ENCODE measurements at regions not wholly inside any gene's neighbourhood (a gene's known extent, or its start where the extent isn't known, plus 50 kb on each side); places are given as distances from the start of the nearest gene placed in this dataset.
A peak's percentile ranks its signal among the peaks of the same experiment; 100 is the strongest.
"Not testable (repeated sequence)": the region's sequence is repeated elsewhere in the genome, so short reads cannot be mapped to it uniquely, and the experiment has no call there.

GRCh38 chr5:174916924-174917323 is 192.5 kb downstream of the MSX2 start:
- H3K4me1 ChIP-seq (ENCODE audit: insufficient read depth, low read length); H3K4me1 Mint-ChIP-seq; CTCF ChIA-PET: not testable (repeated sequence)

GRCh38 chr5:174916227-174916626 is 191.8 kb downstream of the MSX2 start:
- Histone ChIP-seq H3K4me1 (ENCODE audit: insufficient read depth, low read length) (no peaks in the 10 kb centered on the region), H3K4me3 (ENCODE audit: low read length) (no peak overlapping the region), H3K36me3 (ENCODE audit: insufficient read depth, low read length) (no peaks in the 10 kb centered on the region), H3K27me3 (ENCODE audit: insufficient read depth, low read length, poor library complexity, severe bottlenecking) (no peaks in the 10 kb centered on the region), H3K27ac (ENCODE audit: low read depth, low read length) (no peak overlapping the region), H3K9me3 (ENCODE audit: low read length) (no peaks in the 10 kb centered on the region)
- Mint-ChIP-seq H3K36me3 (no peaks in the 10 kb centered on the region), H3K9me3 (peaks cover 0 to 4% (median 0%) of the 10 kb centered on the region in 5 donors), H3K4me3 (no peak overlapping the region), H3K27me3 (peaks cover 6 to 11% of the 10 kb centered on the region in 2 donors), H3K27ac (no peak overlapping the region), H3K4me1 (peaks cover 0 to 5% (median 5%) of the 10 kb centered on the region in 3 donors)
- ChIA-PET CTCF (no interaction called here), POLR2A (no interaction called here)
- no peak for DNase-seq

More at GRCh38 chr5:174916924-174917323, 192.5 kb downstream of the MSX2 start:
- H3K27me3 Mint-ChIP-seq; H3K36me3 Mint-ChIP-seq; H3K36me3 ChIP-seq (ENCODE audit: insufficient read depth, low read length); H3K9me3 Mint-ChIP-seq; H3K9me3 ChIP-seq (ENCODE audit: low read length); H3K27me3 ChIP-seq (ENCODE audit: insufficient read depth, low read length, poor library complexity, severe bottlenecking); H3K4me3 ChIP-seq (ENCODE audit: low read length); DNase-seq; H3K4me3 Mint-ChIP-seq; H3K27ac Mint-ChIP-seq; H3K27ac ChIP-seq (ENCODE audit: low read depth, low read length); POLR2A ChIA-PET: not testable (repeated sequence)

- Mint-ChIP-seq H3K36me3 (no peaks in the 10 kb centered on the region), H3K4me1 (peaks cover 0 to 2% (median 0%) of the 10 kb centered on the region in 3 donors), H3K9me3 (peaks cover 0 to 3% (median 2%) of the 10 kb centered on the region in 5 donors), H3K27ac (no peak overlapping the region), H3K4me3 (no peak overlapping the region), H3K27me3 (peaks cover 11 to 13% of the 10 kb centered on the region in 2 donors)
- Histone ChIP-seq H3K4me1 (ENCODE audit: insufficient read depth, low read length) (no peaks in the 10 kb centered on the region), H3K27ac (ENCODE audit: low read depth, low read length) (no peak overlapping the region), H3K36me3 (ENCODE audit: insufficient read depth, low read length) (no peaks in the 10 kb centered on the region), H3K9me3 (ENCODE audit: low read length) (no peaks in the 10 kb centered on the region), H3K27me3 (ENCODE audit: insufficient read depth, low read length, poor library complexity, severe bottlenecking) (no peaks in the 10 kb centered on the region), H3K4me3 (ENCODE audit: low read length) (no peak overlapping the region)
- ChIA-PET POLR2A (no interaction called here), CTCF (no interaction called here)
- DNase-seq, result no peak
These were observed 186.7 kb downstream of the MSX2 start for GRCh38 chr5:174911118-174911517.

DNA sequence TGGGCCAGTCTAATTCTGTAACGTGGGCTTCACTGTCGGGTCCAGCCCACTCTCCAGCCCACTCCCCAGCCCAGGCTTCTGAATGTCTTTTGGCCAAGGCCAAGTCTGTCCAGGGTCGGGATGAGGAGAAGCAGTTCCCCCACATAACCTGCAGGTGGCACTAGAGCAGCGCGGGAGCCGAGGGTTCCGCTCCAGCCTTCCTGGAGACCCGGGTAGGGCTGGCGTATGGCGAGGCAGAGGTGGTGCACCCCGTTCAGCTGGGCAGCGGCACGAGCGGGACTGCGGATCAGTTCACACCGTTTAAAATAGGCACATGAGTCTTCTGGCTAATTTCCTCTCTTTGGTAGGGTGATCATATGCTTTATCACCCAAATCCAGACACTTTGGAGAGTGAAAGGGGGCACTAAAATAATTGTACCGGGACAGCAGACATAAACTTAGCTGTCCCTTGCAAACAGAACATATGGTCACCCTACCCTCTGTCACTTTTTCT is 185.9 kb downstream of the MSX2 start:
- peaks cover 0 to 2% (median 0%) of the 10 kb centered on the region in 3 donors for H3K4me1 Mint-ChIP-seq

GRCh38 chr5:174903172-174903732 is 178.9 kb downstream of the MSX2 start:
- Mint-ChIP-seq H3K27me3 (peaks cover 4 to 20% of the 10 kb centered on the region in 2 donors), H3K4me3 (no peak overlapping the region), H3K27ac (no peak overlapping the region), H3K9me3 (peaks cover 0 to 5% (median 1%) of the 10 kb centered on the region in 5 donors), H3K4me1 (no peaks in the 10 kb centered on the region), H3K36me3 (no peaks in the 10 kb centered on the region)
- POLR2A ChIA-PET, result interaction anchor here (0.7 kb wide), 1 partner anchor 11 kb away, joined by 3 read pairs; no protein-coding TSS in a partner anchor
- Histone ChIP-seq H3K4me3 (ENCODE audit: low read length) (no peak overlapping the region), H3K27ac (ENCODE audit: low read depth, low read length) (no peak overlapping the region), H3K9me3 (ENCODE audit: low read length) (no peaks in the 10 kb centered on the region), H3K4me1 (ENCODE audit: insufficient read depth, low read length) (no peaks in the 10 kb centered on the region), H3K27me3 (ENCODE audit: insufficient read depth, low read length, poor library complexity, severe bottlenecking) (no peaks in the 10 kb centered on the region), H3K36me3 (ENCODE audit: insufficient read depth, low read length) (no peaks in the 10 kb centered on the region)
- CTCF ChIA-PET, result no interaction called here
- DNase-seq, result no peak

More for the DNA sequence above, 185.9 kb downstream of the MSX2 start:
- no peaks in the 10 kb centered on the region for H3K36me3 ChIP-seq (ENCODE audit: insufficient read depth, low read length)
- DNase-seq, result peak in 4 of 5 donors; percentile 6 to 21 (median 10)
- no peak overlapping the region for H3K4me3 Mint-ChIP-seq
- no peak overlapping the region for H3K27ac Mint-ChIP-seq
- no peaks in the 10 kb centered on the region for H3K4me1 ChIP-seq (ENCODE audit: insufficient read depth, low read length)
- no peak overlapping the region for H3K4me3 ChIP-seq (ENCODE audit: low read length)
- peaks cover 9 to 20% of the 10 kb centered on the region in 2 donors for H3K27me3 Mint-ChIP-seq
- no peak overlapping the region for H3K27ac ChIP-seq (ENCODE audit: low read depth, low read length)
- no peaks in the 10 kb centered on the region for H3K36me3 Mint-ChIP-seq
- CTCF ChIA-PET, result interaction anchor here (0.9 kb wide), 1 partner anchor 37 kb away, joined by 3 read pairs; no protein-coding TSS in a partner anchor
- POLR2A ChIA-PET, result no interaction called here
- H3K9me3 Mint-ChIP-seq, result peaks cover 0 to 3% (median 2%) of the 10 kb centered on the region in 5 donors
- no peaks in the 10 kb centered on the region for H3K27me3 ChIP-seq (ENCODE audit: insufficient read depth, low read length, poor library complexity, severe bottlenecking)
- H3K9me3 ChIP-seq (ENCODE audit: low read length), result no peaks in the 10 kb centered on the region

DNA sequence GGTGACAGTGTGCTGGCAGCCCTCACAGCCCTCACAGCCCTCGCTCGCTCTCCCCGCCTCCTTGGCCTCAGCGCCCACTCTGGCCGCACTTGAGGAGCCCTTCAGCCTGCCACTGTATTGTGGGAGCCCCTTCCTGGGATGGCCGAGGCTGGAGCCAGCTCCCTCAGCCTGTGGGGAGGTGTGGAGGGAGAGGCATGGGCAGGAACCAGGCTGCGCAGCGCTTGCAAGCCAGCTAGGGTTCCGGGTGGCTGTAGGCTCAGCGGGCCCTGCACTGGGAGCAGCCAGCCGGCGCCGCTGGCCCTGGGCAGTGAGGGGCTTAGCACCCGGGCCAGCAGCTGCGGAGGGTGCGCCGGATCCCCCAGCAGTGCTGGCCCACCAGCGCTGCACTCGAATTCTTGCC is 177.0 kb downstream of the MSX2 start:
- no peaks in the 10 kb centered on the region for H3K36me3 ChIP-seq (ENCODE audit: insufficient read depth, low read length)
- H3K27ac ChIP-seq (ENCODE audit: low read depth, low read length), result no peak overlapping the region
- Mint-ChIP-seq H3K27ac (no peak overlapping the region), H3K4me3 (no peak overlapping the region), H3K9me3 (peaks cover 0 to 5% (median 0%) of the 10 kb centered on the region in 5 donors), H3K27me3 (peaks cover 2 to 15% of the 10 kb centered on the region in 2 donors), H3K36me3 (no peaks in the 10 kb centered on the region), H3K4me1 (no peaks in the 10 kb centered on the region)
- DNase-seq, result no peak
- H3K9me3 ChIP-seq (ENCODE audit: low read length), result no peaks in the 10 kb centered on the region
- ChIA-PET CTCF (no interaction called here), POLR2A (no interaction called here)
- H3K4me1 ChIP-seq (ENCODE audit: insufficient read depth, low read length), result no peaks in the 10 kb centered on the region
- H3K27me3 ChIP-seq (ENCODE audit: insufficient read depth, low read length, poor library complexity, severe bottlenecking), result no peaks in the 10 kb centered on the region
- H3K4me3 ChIP-seq (ENCODE audit: low read length), result no peak overlapping the region

- no peaks in the 10 kb centered on the region for H3K9me3 ChIP-seq (ENCODE audit: low read length)
- Mint-ChIP-seq H3K36me3 (no peaks in the 10 kb centered on the region), H3K4me1 (no peaks in the 10 kb centered on the region), H3K9me3 (peaks cover 0 to 2% (median 0%) of the 10 kb centered on the region in 5 donors), H3K4me3 (no peak overlapping the region), H3K27ac (no peak overlapping the region), H3K27me3 (peaks cover 2 to 9% of the 10 kb centered on the region in 2 donors)
- no peak overlapping the region for H3K4me3 ChIP-seq (ENCODE audit: low read length)
- no peaks in the 10 kb centered on the region for H3K27me3 ChIP-seq (ENCODE audit: insufficient read depth, low read length, poor library complexity, severe bottlenecking)
- ChIA-PET CTCF (no interaction called here), POLR2A (no interaction called here)
- H3K36me3 ChIP-seq (ENCODE audit: insufficient read depth, low read length), result no peaks in the 10 kb centered on the region
- no peak for DNase-seq
- H3K4me1 ChIP-seq (ENCODE audit: insufficient read depth, low read length), result no peaks in the 10 kb centered on the region
- no peak overlapping the region for H3K27ac ChIP-seq (ENCODE audit: low read depth, low read length)
These were observed 176.0 kb downstream of the MSX2 start for GRCh38 chr5:174900240-174900865.

- H3K9me3 Mint-ChIP-seq, result peaks cover 0 to under 1% (median 0%) of the 10 kb centered on the region in 5 donors
- Histone ChIP-seq H3K4me1 (ENCODE audit: insufficient read depth, low read length) (no peaks in the 10 kb centered on the region), H3K4me3 (ENCODE audit: low read length) (no peak overlapping the region), H3K9me3 (ENCODE audit: low read length) (no peaks in the 10 kb centered on the region), H3K27ac (ENCODE audit: low read depth, low read length) (no peak overlapping the region), H3K27me3 (ENCODE audit: insufficient read depth, low read length, poor library complexity, severe bottlenecking) (no peaks in the 10 kb centered on the region), H3K36me3 (ENCODE audit: insufficient read depth, low read length) (no peaks in the 10 kb centered on the region)
- no peaks in the 10 kb centered on the region for H3K36me3 Mint-ChIP-seq
- CTCF ChIA-PET, result no interaction called here
- no peak overlapping the region for H3K27ac Mint-ChIP-seq
- no peaks in the 10 kb centered on the region for H3K4me1 Mint-ChIP-seq
- POLR2A ChIA-PET, result no interaction called here
- no peak overlapping the region for H3K4me3 Mint-ChIP-seq
- peaks cover 4 to 11% of the 10 kb centered on the region in 2 donors for H3K27me3 Mint-ChIP-seq
- no peak for DNase-seq
These were observed 173.0 kb downstream of the MSX2 start for GRCh38 chr5:174897281-174897950.
